IMR-90 (cell line): ENCODE measurements at regions not wholly inside any gene's neighbourhood (a gene's known extent, or its start where the extent isn't known, plus 50 kb on each side); places are given as distances from the start of the nearest gene placed in this dataset.

Experiments used
- BHLHE40 ChIP-seq: fragments of 150-350 bp; IDR thresholded peaks from 2 replicates; pipeline ENCODE4 v1.6.1; 2016; ENCODE audit warnings: mild to moderate bottlenecking, low read depth, low read length
- CEBPB ChIP-seq: IDR thresholded peaks from 2 replicates; pipeline ENCODE4 v1.6.1; 2012; ENCODE audit warnings: low read depth, low read length, improper control_type of control experiment
- CHD1 ChIP-seq: IDR thresholded peaks from 2 replicates; pipeline ENCODE4 v1.6.1; 2012; ENCODE audit warnings: low read depth, low read length, improper control_type of control experiment
- FOS ChIP-seq: fragments of 150-350 bp; IDR thresholded peaks from 2 replicates; pipeline ENCODE4 v1.6.1; 2016; ENCODE audit warnings: low read depth, low read length
- MAFK ChIP-seq: IDR thresholded peaks from 2 replicates; pipeline ENCODE4 v1.6.1; 2012; ENCODE audit warnings: low read depth, low read length, improper control_type of control experiment
- MAZ ChIP-seq: IDR thresholded peaks from 2 replicates; pipeline ENCODE4 v1.6.1; 2012; ENCODE audit warnings: low read depth, mild to moderate bottlenecking, low read length, improper control_type of control experiment, moderate library complexity, borderline replicate concordance
- NFE2L2 ChIP-seq: fragments of 150-350 bp; IDR thresholded peaks from 2 replicates; pipeline ENCODE4 v1.6.1; 2016; ENCODE audit warnings: low read depth, mild to moderate bottlenecking, low read length
- POLR2A ChIP-seq: IDR thresholded peaks from 2 replicates; pipeline ENCODE4 v1.6.1; 2012; ENCODE audit warnings: mild to moderate bottlenecking, low read depth, low read length
- RCOR1 ChIP-seq: IDR thresholded peaks from 2 replicates; pipeline ENCODE4 v1.6.1; 2012; ENCODE audit warnings: mild to moderate bottlenecking, low read length, improper control_type of control experiment; ENCODE audit not compliant: insufficient replicate concordance
- SMC3 ChIP-seq: fragments of 150-350 bp; IDR thresholded peaks from 2 replicates; pipeline ENCODE4 v1.6.1; 2016; ENCODE audit warnings: low read depth, mild to moderate bottlenecking, antibody characterized with exemption, low read length, moderate library complexity
- TF ChIP-seq, protein P1 (sequence below): conservative IDR thresholded peaks from 2 replicates; pipeline ENCODE4 v1.5.1; 2012; ENCODE audit warnings: mild to moderate bottlenecking, low read depth, low read length, improper control_type of control experiment
- TF ChIP-seq, protein P2 (sequence below): fragments of 150-350 bp; IDR thresholded peaks from 2 replicates; pipeline ENCODE4 v1.6.1; 2017; ENCODE audit warnings: mild to moderate bottlenecking, antibody characterized with exemption, low read length, low read depth
- TF ChIP-seq, protein P3 (sequence below): fragments of 150-350 bp; IDR thresholded peaks from 2 replicates; pipeline ENCODE4 v1.6.1; 2016; ENCODE audit warnings: low read depth, mild to moderate bottlenecking, low read length, moderate library complexity, borderline replicate concordance

DNA sequence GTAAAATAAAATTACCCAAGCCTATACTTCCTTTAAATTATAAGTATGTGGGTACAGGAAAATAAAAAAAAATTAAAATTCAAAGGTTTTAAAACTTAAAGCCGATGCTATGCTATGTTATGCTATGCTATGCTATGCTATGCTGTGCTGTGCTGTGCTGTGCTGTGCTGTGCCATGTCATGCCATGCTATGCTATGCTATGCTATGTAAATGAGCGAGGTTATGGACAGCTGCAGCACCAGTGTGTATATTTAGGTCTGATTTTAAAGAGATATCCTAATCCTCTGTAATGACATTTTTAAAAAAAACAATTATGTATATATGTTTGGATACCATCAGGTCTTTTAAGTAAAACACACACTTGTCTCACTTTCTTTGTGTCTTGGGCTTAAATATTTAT is 1822.0 kb upstream of the SEL1L start:
- TF ChIP-seq, protein P1, sequence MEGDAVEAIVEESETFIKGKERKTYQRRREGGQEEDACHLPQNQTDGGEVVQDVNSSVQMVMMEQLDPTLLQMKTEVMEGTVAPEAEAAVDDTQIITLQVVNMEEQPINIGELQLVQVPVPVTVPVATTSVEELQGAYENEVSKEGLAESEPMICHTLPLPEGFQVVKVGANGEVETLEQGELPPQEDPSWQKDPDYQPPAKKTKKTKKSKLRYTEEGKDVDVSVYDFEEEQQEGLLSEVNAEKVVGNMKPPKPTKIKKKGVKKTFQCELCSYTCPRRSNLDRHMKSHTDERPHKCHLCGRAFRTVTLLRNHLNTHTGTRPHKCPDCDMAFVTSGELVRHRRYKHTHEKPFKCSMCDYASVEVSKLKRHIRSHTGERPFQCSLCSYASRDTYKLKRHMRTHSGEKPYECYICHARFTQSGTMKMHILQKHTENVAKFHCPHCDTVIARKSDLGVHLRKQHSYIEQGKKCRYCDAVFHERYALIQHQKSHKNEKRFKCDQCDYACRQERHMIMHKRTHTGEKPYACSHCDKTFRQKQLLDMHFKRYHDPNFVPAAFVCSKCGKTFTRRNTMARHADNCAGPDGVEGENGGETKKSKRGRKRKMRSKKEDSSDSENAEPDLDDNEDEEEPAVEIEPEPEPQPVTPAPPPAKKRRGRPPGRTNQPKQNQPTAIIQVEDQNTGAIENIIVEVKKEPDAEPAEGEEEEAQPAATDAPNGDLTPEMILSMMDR = no peak
- TF ChIP-seq, protein P2, sequence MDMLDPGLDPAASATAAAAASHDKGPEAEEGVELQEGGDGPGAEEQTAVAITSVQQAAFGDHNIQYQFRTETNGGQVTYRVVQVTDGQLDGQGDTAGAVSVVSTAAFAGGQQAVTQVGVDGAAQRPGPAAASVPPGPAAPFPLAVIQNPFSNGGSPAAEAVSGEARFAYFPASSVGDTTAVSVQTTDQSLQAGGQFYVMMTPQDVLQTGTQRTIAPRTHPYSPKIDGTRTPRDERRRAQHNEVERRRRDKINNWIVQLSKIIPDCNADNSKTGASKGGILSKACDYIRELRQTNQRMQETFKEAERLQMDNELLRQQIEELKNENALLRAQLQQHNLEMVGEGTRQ = no peak
- TF ChIP-seq CHD1 (no peak), CEBPB (no peak), POLR2A (no peak), SMC3 (no peak), MAZ (no peak), FOS (no peak), RCOR1 (no peak), NFE2L2 (no peak), MAFK (no peak), BHLHE40 (no peak)
- TF ChIP-seq, protein P3, sequence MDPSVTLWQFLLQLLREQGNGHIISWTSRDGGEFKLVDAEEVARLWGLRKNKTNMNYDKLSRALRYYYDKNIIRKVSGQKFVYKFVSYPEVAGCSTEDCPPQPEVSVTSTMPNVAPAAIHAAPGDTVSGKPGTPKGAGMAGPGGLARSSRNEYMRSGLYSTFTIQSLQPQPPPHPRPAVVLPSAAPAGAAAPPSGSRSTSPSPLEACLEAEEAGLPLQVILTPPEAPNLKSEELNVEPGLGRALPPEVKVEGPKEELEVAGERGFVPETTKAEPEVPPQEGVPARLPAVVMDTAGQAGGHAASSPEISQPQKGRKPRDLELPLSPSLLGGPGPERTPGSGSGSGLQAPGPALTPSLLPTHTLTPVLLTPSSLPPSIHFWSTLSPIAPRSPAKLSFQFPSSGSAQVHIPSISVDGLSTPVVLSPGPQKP = no peak
